ENCODE measurements at regions not wholly inside any gene's neighbourhood (a gene's known extent, or its start where the extent isn't known, plus 50 kb on each side); places are given as distances from the start of the nearest gene placed in this dataset.

DNA sequence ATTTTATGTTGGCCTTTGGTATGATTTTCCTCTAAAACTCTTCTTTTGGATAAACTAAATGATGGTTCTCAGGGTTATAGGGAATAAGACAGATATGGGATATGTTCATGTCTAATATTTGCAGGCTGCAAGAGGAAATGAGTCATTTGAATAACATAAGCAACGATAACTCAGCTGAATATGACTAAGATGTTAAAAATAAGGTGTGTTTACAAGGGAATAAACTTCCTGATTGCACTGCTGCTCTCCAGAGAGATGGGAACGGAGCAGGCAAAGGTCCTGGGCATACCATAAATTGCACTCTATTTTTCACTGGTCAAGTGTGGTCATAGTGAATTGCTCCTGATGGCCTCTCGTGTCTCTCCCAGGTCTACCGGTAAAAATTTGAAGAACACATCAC lies 666.2 kb downstream of the TOX3 start:
- TF ChIP-seq, protein P1, sequence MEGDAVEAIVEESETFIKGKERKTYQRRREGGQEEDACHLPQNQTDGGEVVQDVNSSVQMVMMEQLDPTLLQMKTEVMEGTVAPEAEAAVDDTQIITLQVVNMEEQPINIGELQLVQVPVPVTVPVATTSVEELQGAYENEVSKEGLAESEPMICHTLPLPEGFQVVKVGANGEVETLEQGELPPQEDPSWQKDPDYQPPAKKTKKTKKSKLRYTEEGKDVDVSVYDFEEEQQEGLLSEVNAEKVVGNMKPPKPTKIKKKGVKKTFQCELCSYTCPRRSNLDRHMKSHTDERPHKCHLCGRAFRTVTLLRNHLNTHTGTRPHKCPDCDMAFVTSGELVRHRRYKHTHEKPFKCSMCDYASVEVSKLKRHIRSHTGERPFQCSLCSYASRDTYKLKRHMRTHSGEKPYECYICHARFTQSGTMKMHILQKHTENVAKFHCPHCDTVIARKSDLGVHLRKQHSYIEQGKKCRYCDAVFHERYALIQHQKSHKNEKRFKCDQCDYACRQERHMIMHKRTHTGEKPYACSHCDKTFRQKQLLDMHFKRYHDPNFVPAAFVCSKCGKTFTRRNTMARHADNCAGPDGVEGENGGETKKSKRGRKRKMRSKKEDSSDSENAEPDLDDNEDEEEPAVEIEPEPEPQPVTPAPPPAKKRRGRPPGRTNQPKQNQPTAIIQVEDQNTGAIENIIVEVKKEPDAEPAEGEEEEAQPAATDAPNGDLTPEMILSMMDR (conservative IDR thresholded peaks at IDR 0.05) = no peak
- TF ChIP-seq EZH2 (IDR thresholded peaks at IDR 0.05; ENCODE audit: low read depth) = no peak
